HG03103 (cell line): ENCODE measurements at regions not wholly inside any gene's neighbourhood (a gene's known extent, or its start where the extent isn't known, plus 50 kb on each side); places are given as distances from the start of the nearest gene placed in this dataset.
"Not testable (repeated sequence)": the region's sequence is repeated elsewhere in the genome, so short reads cannot be mapped to it uniquely, and the experiment has no call there.

Experiments used
- ATAC-seq: cut with Tn5 transposase; IDR thresholded peaks from one replicate; pipeline ENCODE4 v1.9.1; 2021; ENCODE audit warnings: low read depth; ENCODE audit not compliant: unreplicated experiment

DNA sequence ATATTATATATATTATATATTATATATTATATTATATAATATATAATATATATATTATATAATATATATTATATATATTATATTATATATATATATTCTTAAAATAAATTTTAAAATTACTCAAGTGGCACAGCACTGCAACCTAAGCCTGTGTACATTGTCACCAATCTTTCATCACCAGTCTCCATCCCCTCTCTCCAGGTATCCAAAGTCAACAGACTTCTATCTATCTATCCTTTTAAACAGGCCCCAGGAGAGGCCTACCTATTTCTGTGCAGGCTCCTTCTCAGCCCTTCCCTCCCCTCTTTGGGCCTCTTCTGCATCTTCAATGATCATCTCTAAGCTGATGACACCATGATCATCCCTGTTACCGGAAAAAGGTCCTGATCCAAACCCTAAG lies 111.7 kb downstream of the RHOU start:
- ATAC-seq, result no peak

DNA sequence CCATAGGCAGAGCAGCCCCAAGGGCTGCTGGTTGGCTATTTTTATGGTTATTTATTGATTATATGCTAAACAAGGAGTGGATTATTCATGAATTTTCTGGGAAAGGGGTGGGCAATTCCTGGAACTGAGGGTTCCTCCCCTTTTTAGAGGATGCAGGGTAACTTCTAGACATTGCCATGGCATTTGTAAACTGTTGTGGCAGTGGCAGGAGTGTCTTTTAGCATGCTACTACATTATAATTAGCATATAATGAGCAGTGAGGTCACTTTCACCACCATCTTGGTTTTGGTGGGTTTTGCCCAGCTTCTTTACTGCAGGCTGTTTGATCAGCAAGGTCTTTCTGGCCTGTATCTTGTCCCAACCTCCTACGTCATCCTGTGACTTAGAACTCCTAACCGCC lies 112.2 kb downstream of the RHOU start:
- ATAC-seq, result not testable (repeated sequence)

DNA sequence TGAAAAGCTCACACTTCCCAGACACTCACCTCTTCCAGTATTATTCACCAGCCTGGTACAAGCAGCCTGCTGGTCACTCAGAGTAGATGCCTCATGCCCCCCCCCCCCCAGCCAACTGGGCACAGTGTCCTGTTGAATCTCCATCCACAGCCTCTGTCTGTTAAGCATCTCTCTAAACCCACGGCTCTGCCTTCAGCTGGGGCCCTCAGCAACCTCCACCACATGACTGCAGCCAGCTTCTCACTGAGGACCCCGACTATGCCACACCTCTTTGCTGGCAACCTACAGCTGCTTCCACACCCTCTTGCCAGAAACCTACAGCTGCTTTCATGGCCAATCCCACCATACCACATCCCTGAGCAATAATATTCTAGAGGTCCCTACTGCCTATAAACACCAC lies 113.1 kb downstream of the RHOU start:
- ATAC-seq, result no peak

- no peak for ATAC-seq
Observed at GRCh38 chr1:228849011-228849541, 113.8 kb downstream of the RHOU start.

DNA sequence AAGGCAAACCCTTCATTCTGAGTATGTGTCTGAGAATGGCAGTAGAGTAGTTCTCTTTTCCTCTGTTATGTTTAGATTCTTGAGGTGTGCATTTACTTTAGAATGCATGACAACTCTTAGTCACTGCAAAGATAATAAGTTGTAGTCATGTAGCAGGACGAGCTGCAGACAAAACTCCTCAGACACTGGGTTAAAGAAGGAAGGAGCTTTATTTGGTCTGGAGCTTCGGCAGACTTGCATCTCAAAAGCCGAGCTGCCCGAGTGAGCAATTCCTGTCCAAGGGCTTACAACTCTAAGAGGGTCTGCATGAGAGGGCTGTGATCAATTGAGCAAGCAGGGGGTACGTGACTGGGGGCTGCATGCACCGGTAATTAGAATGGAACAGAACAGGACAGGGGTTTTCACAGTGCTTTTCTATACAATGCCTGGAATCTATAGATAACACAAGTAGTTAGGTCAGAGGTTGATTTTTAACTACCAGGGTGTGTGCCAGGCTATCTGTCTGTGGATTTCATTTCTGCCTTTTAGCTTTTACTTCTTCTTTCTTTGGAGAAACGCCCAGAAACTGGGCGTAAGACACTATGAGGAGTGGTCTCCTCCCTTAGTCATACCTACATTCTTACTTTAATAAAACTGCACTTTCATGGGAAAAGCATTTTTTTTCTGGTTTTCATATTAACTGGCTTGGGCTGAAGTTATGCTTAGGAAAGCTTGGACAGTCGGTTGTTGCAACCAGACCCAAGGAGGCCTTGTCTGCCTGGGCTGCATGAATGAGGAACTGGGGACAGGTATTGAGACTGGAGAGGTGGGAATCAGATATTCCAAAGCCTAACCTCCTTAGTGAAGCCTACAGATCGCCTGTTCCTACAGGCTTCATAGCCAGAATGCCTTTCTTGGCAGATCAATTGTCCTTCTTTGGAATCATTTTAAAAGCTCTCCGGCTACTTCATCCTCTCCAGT lies 115.1 kb downstream of the RHOU start:
- no peak for ATAC-seq

- no peak for ATAC-seq
Observed at GRCh38 chr1:228851193-228851592, 115.9 kb downstream of the RHOU start.

GRCh38 chr1:228851618-228852017 lies 116.3 kb downstream of the RHOU start:
- no peak for ATAC-seq

GRCh38 chr1:228852024-228852423 lies 116.7 kb downstream of the RHOU start:
- no peak for ATAC-seq

- no peak for ATAC-seq
Observed at GRCh38 chr1:228852511-228853088, 117.3 kb downstream of the RHOU start.

GRCh38 chr1:228853191-228853590 lies 117.9 kb downstream of the RHOU start:
- ATAC-seq, result no peak

- ATAC-seq, result no peak
Observed at GRCh38 chr1:228853637-228854036, 118.4 kb downstream of the RHOU start.

GRCh38 chr1:228854907-228855306 lies 119.6 kb downstream of the RHOU start:
- no peak for ATAC-seq

- ATAC-seq, result no peak
Observed at GRCh38 chr1:228857611-228858010, 122.3 kb downstream of the RHOU start.

GRCh38 chr1:228860911-228861831 lies 125.9 kb downstream of the RHOU start:
- ATAC-seq, result no peak

- no peak for ATAC-seq
Observed at GRCh38 chr1:228861832-228862180, 126.5 kb downstream of the RHOU start.

- no peak for ATAC-seq
Observed at GRCh38 chr1:228862542-228863505, 127.5 kb downstream of the RHOU start.

GRCh38 chr1:228863776-228864175 lies 128.5 kb downstream of the RHOU start:
- ATAC-seq, result no peak

DNA sequence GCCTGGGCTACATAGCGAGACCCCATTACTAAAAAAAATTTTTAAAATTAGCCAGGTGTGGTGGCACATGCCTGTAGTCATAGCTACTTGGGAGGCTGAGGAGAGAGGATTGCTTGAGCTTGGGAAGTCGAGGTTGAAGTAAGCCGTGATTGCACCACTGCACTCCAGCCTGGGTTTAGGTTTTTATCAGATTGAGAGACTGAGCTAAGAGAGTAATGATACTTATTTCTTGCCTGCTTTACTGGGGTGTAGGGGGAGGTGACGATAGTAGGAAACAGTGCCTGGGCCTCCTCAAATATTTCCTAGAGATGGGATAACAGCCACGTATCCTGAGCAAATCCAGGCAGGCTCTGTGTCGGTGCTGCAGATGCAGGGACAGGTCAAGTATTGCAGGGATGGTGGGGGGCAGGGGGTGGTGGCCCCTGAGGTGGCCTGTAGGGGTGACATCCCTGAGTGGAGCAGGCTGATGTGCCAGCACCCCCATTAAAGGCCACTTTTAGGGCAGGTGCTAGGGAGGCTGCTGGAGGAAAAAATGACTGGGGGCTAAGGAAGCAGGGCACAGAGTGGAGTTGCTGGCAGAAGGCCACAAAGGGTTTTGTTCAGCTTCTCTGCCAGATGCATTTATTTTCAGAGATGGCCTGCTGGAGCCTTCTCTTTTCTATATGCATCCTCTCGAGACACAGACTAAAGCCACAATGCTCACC lies 130.5 kb downstream of the RHOU start:
- ATAC-seq, result no peak

GRCh38 chr1:228866468-228866867 lies 131.2 kb downstream of the RHOU start:
- no peak for ATAC-seq
